ENCODE measurements at regions not wholly inside any gene's neighbourhood (a gene's known extent, or its start where the extent isn't known, plus 50 kb on each side); places are given as distances from the start of the nearest gene placed in this dataset.

DNA sequence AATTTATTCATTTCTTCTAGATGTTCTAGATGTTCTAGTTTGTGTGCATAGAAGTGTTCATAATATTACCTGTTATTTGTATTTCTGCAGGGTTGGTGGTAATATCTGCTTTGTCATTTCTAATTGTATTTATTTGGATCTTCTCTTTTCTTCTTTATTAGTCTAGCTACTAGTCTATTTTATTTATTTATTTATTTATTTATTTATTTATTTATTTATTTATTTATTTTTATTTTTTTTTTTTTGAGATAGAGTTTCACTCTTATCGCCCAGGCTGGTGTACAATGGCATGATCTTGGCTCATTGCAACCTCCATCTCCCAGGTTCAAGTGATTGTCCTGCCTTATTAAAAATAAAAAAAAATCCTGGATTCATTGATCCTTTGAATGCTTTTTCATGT is 114.8 kb upstream of the THSD7A start:
- DNase-seq (no peak), ATAC-seq (no peak)
- Histone ChIP-seq H3K4me1 (no peaks in the 10 kb centered on the region), H3K27me3 (no peaks in the 10 kb centered on the region), H3K36me3 (no peaks in the 10 kb centered on the region), H3K27ac (no peak overlapping the region), H3K9me3 (peaks cover 0 to 9% of the 10 kb centered on the region in 2 donors), H3K4me3 (no peak overlapping the region)
- intact Hi-C loops (cut with DNase I), result no loop called here
- TF ChIP-seq, protein P1, sequence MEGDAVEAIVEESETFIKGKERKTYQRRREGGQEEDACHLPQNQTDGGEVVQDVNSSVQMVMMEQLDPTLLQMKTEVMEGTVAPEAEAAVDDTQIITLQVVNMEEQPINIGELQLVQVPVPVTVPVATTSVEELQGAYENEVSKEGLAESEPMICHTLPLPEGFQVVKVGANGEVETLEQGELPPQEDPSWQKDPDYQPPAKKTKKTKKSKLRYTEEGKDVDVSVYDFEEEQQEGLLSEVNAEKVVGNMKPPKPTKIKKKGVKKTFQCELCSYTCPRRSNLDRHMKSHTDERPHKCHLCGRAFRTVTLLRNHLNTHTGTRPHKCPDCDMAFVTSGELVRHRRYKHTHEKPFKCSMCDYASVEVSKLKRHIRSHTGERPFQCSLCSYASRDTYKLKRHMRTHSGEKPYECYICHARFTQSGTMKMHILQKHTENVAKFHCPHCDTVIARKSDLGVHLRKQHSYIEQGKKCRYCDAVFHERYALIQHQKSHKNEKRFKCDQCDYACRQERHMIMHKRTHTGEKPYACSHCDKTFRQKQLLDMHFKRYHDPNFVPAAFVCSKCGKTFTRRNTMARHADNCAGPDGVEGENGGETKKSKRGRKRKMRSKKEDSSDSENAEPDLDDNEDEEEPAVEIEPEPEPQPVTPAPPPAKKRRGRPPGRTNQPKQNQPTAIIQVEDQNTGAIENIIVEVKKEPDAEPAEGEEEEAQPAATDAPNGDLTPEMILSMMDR (IDR thresholded peaks at IDR 0.05), result no peak

DNA sequence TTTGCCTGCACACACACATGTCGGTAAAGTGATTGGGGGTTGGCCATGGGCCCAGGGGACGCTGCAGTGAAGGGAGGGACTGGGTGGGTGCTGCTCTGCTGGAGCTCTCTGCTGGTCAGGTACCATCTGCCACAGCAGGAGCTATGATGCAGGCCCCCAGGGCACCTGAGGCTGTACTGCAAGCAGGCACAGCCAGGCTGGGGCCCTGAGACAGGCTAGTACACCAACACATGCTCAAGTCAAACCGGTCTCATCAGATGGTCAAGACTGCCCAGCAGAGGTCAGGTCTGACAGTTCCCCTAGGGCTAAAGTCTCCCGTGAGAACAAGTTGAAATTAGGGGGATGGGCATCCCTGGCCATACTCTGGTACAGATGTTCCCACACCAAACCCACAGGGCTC is 118.3 kb upstream of the THSD7A start:
- no peak for ATAC-seq
- Histone ChIP-seq H3K27me3 (no peaks in the 10 kb centered on the region), H3K4me1 (no peaks in the 10 kb centered on the region), H3K9me3 (peaks cover 0 to 9% of the 10 kb centered on the region in 2 donors), H3K27ac (no peak overlapping the region), H3K4me3 (no peak overlapping the region), H3K36me3 (no peaks in the 10 kb centered on the region)
- TF ChIP-seq, protein P1 (IDR thresholded peaks at IDR 0.05), result no peak
- intact Hi-C loops (cut with DNase I), result no loop called here
- DNase-seq, result peak in 1 of 4 donors; percentile 36

DNA sequence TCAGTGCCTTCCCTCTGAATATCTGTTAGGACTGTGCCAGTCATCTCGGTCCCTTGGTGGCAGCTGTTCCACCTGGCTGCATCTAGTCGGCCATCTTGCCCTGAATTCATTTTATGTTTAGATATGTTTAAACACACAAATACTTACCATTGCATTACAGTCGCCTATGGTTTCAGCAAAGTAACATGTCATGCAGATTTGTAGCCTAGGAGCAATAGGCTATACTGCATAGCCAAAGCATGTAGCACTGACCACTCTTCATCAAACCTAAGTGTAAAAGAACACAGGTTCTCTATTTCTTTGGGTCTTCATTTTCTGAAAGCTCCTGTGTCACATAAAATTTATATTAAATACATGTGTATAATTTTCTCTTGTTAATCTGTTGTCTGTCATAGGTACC is 118.9 kb upstream of the THSD7A start:
- intact Hi-C loops (cut with DNase I), result no loop called here
- ATAC-seq (no peak), DNase-seq (no peak)
- Histone ChIP-seq H3K4me3 (no peak overlapping the region), H3K9me3 (peaks cover 0 to 7% of the 10 kb centered on the region in 2 donors), H3K27ac (no peak overlapping the region), H3K36me3 (no peaks in the 10 kb centered on the region), H3K27me3 (no peaks in the 10 kb centered on the region), H3K4me1 (no peaks in the 10 kb centered on the region)
- TF ChIP-seq, protein P1 (IDR thresholded peaks at IDR 0.05), result no peak

DNA sequence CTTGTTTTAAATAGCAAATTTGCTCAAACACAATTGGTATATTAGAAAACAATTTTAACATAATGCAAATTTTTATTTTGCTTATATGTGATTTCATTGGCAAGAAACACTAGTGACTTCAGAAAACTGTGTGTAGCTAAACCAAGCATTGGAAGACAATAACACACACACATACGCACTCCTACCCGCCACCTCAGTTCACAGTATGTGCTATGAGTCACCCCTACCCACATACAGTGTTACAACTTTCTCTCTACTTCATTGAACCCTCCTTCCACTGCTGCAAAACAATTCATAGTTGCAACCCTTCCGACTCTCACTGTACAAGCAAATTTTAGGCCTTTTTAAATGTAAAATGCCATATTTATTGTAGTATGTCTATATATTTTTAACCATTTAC is 119.9 kb upstream of the THSD7A start:
- Histone ChIP-seq H3K27ac (no peak overlapping the region), H3K4me3 (no peak overlapping the region), H3K9me3 (no peaks in the 10 kb centered on the region), H3K27me3 (no peaks in the 10 kb centered on the region), H3K4me1 (no peaks in the 10 kb centered on the region), H3K36me3 (no peaks in the 10 kb centered on the region)
- ATAC-seq (no peak), DNase-seq (no peak)
- TF ChIP-seq, protein P1 (IDR thresholded peaks at IDR 0.05), result no peak
- intact Hi-C loops (cut with DNase I), result no loop called here

DNA sequence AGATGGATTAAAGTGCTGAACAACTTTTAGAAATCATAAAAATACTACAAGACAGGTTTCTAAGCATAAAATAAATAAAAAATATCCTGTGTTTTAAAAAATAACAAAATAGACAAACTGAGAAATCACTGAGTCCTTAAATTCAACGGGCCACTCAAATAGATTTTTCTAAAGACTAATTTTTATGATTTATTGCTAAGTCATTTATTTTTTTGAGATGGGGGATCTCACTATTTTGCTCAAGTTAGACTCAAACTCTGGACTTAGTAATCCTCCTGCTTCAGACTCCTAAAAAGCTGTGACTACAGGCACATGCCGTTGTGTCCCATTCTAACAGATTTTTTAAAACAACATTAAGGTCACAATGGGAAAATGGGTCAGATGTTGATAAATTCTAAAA is 121.0 kb upstream of the THSD7A start:
- intact Hi-C loops (cut with DNase I), result no loop called here

More for the DNA sequence above, 121.0 kb upstream of the THSD7A start:
- DNase-seq (no peak), ATAC-seq (no peak)
- Histone ChIP-seq H3K36me3 (no peaks in the 10 kb centered on the region), H3K27me3 (no peaks in the 10 kb centered on the region), H3K9me3 (no peaks in the 10 kb centered on the region), H3K4me3 (no peak overlapping the region), H3K27ac (no peak overlapping the region), H3K4me1 (no peaks in the 10 kb centered on the region)
- TF ChIP-seq, protein P1 (IDR thresholded peaks at IDR 0.05), result no peak

All from left lung (tissue), 4 donors.